ENCODE measurements at regions not wholly inside any gene's neighbourhood (a gene's known extent, or its start where the extent isn't known, plus 50 kb on each side); places are given as distances from the start of the nearest gene placed in this dataset.

GRCh38 chr6:44053760-44054556 lies 73.3 kb downstream of the MRPL14 start:
- no peak overlapping the region for H3K4me3 ChIP-seq (ENCODE audit: low read length)
- DNase-seq (ENCODE audit: low read depth), result peak; percentile 91
- TF ChIP-seq, protein P1, sequence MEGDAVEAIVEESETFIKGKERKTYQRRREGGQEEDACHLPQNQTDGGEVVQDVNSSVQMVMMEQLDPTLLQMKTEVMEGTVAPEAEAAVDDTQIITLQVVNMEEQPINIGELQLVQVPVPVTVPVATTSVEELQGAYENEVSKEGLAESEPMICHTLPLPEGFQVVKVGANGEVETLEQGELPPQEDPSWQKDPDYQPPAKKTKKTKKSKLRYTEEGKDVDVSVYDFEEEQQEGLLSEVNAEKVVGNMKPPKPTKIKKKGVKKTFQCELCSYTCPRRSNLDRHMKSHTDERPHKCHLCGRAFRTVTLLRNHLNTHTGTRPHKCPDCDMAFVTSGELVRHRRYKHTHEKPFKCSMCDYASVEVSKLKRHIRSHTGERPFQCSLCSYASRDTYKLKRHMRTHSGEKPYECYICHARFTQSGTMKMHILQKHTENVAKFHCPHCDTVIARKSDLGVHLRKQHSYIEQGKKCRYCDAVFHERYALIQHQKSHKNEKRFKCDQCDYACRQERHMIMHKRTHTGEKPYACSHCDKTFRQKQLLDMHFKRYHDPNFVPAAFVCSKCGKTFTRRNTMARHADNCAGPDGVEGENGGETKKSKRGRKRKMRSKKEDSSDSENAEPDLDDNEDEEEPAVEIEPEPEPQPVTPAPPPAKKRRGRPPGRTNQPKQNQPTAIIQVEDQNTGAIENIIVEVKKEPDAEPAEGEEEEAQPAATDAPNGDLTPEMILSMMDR (conservative IDR thresholded peaks at IDR 0.05; ENCODE audit: low read length), result no peak

GRCh38 chr6:44053106-44053756 lies 74.0 kb downstream of the MRPL14 start:
- TF ChIP-seq, protein P1 (conservative IDR thresholded peaks at IDR 0.05; ENCODE audit: low read length), result no peak
- H3K4me3 ChIP-seq (ENCODE audit: low read length), result no peak overlapping the region
- DNase-seq (ENCODE audit: low read depth), result no peak

GRCh38 chr6:44052419-44053023 lies 74.7 kb downstream of the MRPL14 start:
- TF ChIP-seq, protein P1 (conservative IDR thresholded peaks at IDR 0.05; ENCODE audit: low read length), result peak; percentile 26
- H3K4me3 ChIP-seq (ENCODE audit: low read length), result no peak overlapping the region
- DNase-seq (ENCODE audit: low read depth), result peak; percentile 87

DNA sequence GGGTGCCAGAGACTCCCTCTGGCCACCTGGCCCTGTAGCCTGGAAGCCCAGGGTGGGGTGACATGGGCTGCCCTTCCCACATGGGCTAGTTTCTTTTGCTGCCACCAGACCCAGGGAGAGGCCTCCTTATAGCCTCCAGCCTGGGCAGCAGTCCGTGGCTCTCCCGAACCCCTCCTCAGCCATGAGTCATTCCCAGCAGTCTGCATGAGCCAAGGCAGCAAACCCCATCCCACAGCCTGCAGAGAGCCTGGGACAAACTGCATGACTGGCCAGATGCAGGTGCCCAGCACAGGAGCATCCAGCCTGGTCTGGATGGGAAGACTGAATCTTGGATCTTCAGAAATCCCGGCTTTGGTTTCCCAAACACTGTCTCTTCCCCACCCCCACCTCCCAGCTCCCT lies 75.7 kb downstream of the MRPL14 start:
- DNase-seq (ENCODE audit: low read depth), result peak; percentile 71
- TF ChIP-seq, protein P1 (conservative IDR thresholded peaks at IDR 0.05; ENCODE audit: low read length), result no peak
- no peak overlapping the region for H3K4me3 ChIP-seq (ENCODE audit: low read length)

- DNase-seq (ENCODE audit: low read depth), result no peak
- TF ChIP-seq, protein P1 (conservative IDR thresholded peaks at IDR 0.05; ENCODE audit: low read length), result no peak
- no peak overlapping the region for H3K4me3 ChIP-seq (ENCODE audit: low read length)
These were observed 76.3 kb downstream of the MRPL14 start for GRCh38 chr6:44050872-44051505.

DNA sequence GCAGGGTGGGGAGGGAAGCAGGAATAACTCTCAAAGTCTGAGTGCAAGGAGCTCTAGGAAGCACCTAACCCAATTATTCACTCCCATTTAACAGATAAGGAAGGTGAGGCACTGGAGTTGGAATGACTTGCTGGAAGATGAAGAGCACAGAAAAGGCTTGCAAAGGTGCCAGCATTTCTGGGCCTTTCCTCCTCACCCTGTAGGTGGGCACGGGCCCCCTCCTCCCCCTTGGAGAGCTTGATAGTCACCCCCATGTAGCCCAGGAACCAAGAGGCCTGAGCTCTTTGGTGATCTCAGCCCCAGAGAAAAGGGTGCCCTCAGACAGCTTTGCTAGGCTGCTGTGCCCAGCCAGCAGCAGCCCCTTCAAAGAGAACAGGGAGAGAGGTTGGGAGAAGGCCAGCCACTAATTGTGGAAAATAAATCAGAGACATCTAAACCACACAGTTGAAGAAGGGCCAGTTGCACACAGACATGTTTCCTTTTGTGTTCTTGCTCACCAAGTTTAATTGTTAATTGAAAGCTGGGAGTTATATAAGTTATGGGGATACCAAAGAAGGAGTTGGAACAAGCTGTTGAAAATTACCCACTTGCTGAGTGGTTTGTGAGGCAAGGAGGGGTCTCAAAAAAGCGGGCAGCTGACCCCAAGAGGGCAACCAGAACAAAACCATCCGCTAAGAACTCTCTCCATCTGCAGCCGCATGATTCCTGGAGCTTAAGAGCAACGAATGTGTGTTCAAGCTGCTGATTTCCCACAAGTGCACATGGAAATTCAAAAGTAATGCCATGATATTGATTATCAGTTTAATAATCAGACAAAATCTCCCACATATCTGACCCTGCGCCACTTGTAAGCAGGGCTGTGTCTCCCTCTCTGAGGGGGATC lies 77.0 kb downstream of the MRPL14 start:
- TF ChIP-seq, protein P1 (conservative IDR thresholded peaks at IDR 0.05; ENCODE audit: low read length), result no peak
- DNase-seq (ENCODE audit: low read depth), result peak; percentile 77
- H3K4me3 ChIP-seq (ENCODE audit: low read length), result no peak overlapping the region

All from AG10803 (cell line).